Body of pancreas (tissue), 4 donors: ENCODE measurements at regions not wholly inside any gene's neighbourhood (a gene's known extent, or its start where the extent isn't known, plus 50 kb on each side); places are given as distances from the start of the nearest gene placed in this dataset.

Experiments used
- ATAC-seq: fragments of 150-250 bp; one replicate; pipeline ENCODE4 v1.9.1; 2016
- DNase-seq, 4 donors: peaks; one replicate each; pipeline ENCODE4 v3.0.0-alpha.2; 2019
- H3K27ac ChIP-seq, 4 donors: fragments of 200-600 bp; sonication (generic); 1 replicate in 3 of 4; 2 replicates in 1 of 4; pipeline versions ENCODE4 v1.5.1 to v1.6.1; 2016 to 2019; ENCODE audit warnings: mild to moderate bottlenecking in 1 of 4, mixed read lengths in 1 of 4, moderate library complexity in 1 of 4
- H3K27me3 ChIP-seq, 2 donors: fragments of 200-600 bp; sonication (generic); one replicate each; pipeline ENCODE4 v1.6.0; 2016; ENCODE audit warnings: mild to moderate bottlenecking in 1 of 2
- H3K36me3 ChIP-seq, 2 donors: fragments of 200-600 bp; sonication (generic); replicated peaks in 1 of 2; 2 replicates each; pipeline ENCODE4 v1.5.1; 2016; ENCODE audit warnings: low read depth in 2 of 2; ENCODE audit not compliant: insufficient read depth in 1 of 2
- H3K4me1 ChIP-seq: fragments of 200-600 bp; sonication (generic); one replicate; pipeline ENCODE4 v1.6.0; 2016
- H3K4me3 ChIP-seq, 2 donors: fragments of 200-600 bp; sonication (generic); 1 replicate in 1 of 2; 2 replicates in 1 of 2; pipeline ENCODE4 v1.5.1; 2016 to 2019
- H3K9me3 ChIP-seq, 3 donors: fragments of 200-600 bp; sonication (generic); 1 replicate in 2 of 3; 2 replicates in 1 of 3; pipeline ENCODE4 v1.5.1; 2016
- CTCF ChIP-seq, 7 experiments: fragments of 450-650 bp in 4 of 7; fragments of 200-600 bp in 3 of 7; sonication (generic) in 3 of 7; IDR thresholded peaks; one replicate each; pipeline ENCODE4 v1.5.1; 2016 to 2019; ENCODE audit warnings: antibody characterized with exemption in 7 of 7
- POLR2A ChIP-seq, 3 donors: fragments of 450-650 bp; IDR thresholded peaks; one replicate each; pipeline ENCODE4 v1.6.1; 2016; ENCODE audit warnings: antibody characterized with exemption in 3 of 3, mild to moderate bottlenecking in 2 of 3
- WGBS, 2 donors: methylation state at CpG; one replicate each; pipeline ENCODE4 v1.1.5; 2017; 5-methylcytosine and 5-hydroxymethylcytosine counted together
- intact Hi-C: fragments of 100-400 bp; cut with DNase I; formaldehyde crosslinking; loops from one replicate; pipeline ENCODE4 v1.15.1; 2023

- TF ChIP-seq CTCF (IDR thresholded peaks at IDR 0.05) (no peak), POLR2A (IDR thresholded peaks at IDR 0.05) (no peak)
- DNase-seq, result no peak
- no peak for ATAC-seq
Observed at GRCh38 chr14:61153431-61153830, 127.7 kb downstream of the TMEM30B start.

GRCh38 chr14:61152851-61153364 is 128.2 kb downstream of the TMEM30B start:
- H3K36me3 ChIP-seq, result no peaks in the 10 kb centered on the region
- intact Hi-C loops, result no loop called here

More at GRCh38 chr14:61153431-61153830, 127.7 kb downstream of the TMEM30B start:
- Histone ChIP-seq H3K27ac (no peak overlapping the region), H3K27me3 (no peaks in the 10 kb centered on the region), H3K4me3 (no peak overlapping the region), H3K9me3 (no peaks in the 10 kb centered on the region), H3K36me3 (no peaks in the 10 kb centered on the region), H3K4me1 (no peaks in the 10 kb centered on the region)
- intact Hi-C loops, result no loop called here
- WGBS, 2 donors, result 66 to 76% methylated on average over 3 of the region's 3 CpGs

GRCh38 chr14:61151251-61151650 is 129.9 kb downstream of the TMEM30B start:
- intact Hi-C loops, result no loop called here
- H3K4me3 ChIP-seq, result no peak overlapping the region
- no peak for DNase-seq
- H3K9me3 ChIP-seq, result no peaks in the 10 kb centered on the region
- TF ChIP-seq CTCF (IDR thresholded peaks at IDR 0.05) (no peak), POLR2A (IDR thresholded peaks at IDR 0.05) (no peak)
- no peaks in the 10 kb centered on the region for H3K4me1 ChIP-seq
- WGBS, 2 donors, result 74 to 87% methylated on average over 4 of the region's 4 CpGs
- no peak overlapping the region for H3K27ac ChIP-seq
- ATAC-seq, result no peak
- no peaks in the 10 kb centered on the region for H3K36me3 ChIP-seq
- no peaks in the 10 kb centered on the region for H3K27me3 ChIP-seq

More at GRCh38 chr14:61152851-61153364, 128.2 kb downstream of the TMEM30B start:
- WGBS, 2 donors, result 84 to 85% methylated on average over 3 of the region's 3 CpGs
- Histone ChIP-seq H3K4me3 (no peak overlapping the region), H3K4me1 (no peaks in the 10 kb centered on the region), H3K27ac (no peak overlapping the region), H3K9me3 (no peaks in the 10 kb centered on the region), H3K27me3 (no peaks in the 10 kb centered on the region)
- ATAC-seq (no peak), DNase-seq (no peak)
- TF ChIP-seq CTCF (IDR thresholded peaks at IDR 0.05), result no peak
- TF ChIP-seq POLR2A (IDR thresholded peaks at IDR 0.05), result no peak

- Histone ChIP-seq H3K27ac (no peak overlapping the region), H3K4me1 (no peaks in the 10 kb centered on the region), H3K9me3 (no peaks in the 10 kb centered on the region), H3K27me3 (no peaks in the 10 kb centered on the region), H3K4me3 (no peak overlapping the region), H3K36me3 (no peaks in the 10 kb centered on the region)
- DNase-seq (no peak), ATAC-seq (no peak)
- TF ChIP-seq CTCF (IDR thresholded peaks at IDR 0.05) (no peak), POLR2A (IDR thresholded peaks at IDR 0.05) (no peak)
- 58 to 68% methylated on average over 3 of the region's 3 CpGs for WGBS, 2 donors
- intact Hi-C loops, result no loop called here
Observed at GRCh38 chr14:61150851-61151250, 130.3 kb downstream of the TMEM30B start.

- Histone ChIP-seq H3K27ac (no peak overlapping the region), H3K9me3 (no peaks in the 10 kb centered on the region), H3K4me3 (no peak overlapping the region), H3K4me1 (no peaks in the 10 kb centered on the region), H3K27me3 (no peaks in the 10 kb centered on the region), H3K36me3 (no peaks in the 10 kb centered on the region)
- ATAC-seq, result no peak
- intact Hi-C loops, result no loop called here
- no peak for DNase-seq
- TF ChIP-seq CTCF (IDR thresholded peaks at IDR 0.05), result no peak
- no peak for TF ChIP-seq POLR2A (IDR thresholded peaks at IDR 0.05)
Observed at GRCh38 chr14:61149896-61150295, 131.2 kb downstream of the TMEM30B start.
